DND-41 (cell line): ENCODE measurements at regions not wholly inside any gene's neighbourhood (a gene's known extent, or its start where the extent isn't known, plus 50 kb on each side); places are given as distances from the start of the nearest gene placed in this dataset.

ENCODE experiments used
- CTCF ChIP-seq: IDR thresholded peaks from 2 replicates; pipeline ENCODE4 v1.5.1; 2012; ENCODE audit warnings: borderline replicate concordance, low read length, moderate library complexity, mild to moderate bottlenecking; ENCODE audit not compliant: poor library complexity, severe bottlenecking; ENCODE audit errors: extremely low read depth
- EZH2 ChIP-seq: IDR thresholded peaks from 3 replicates; pipeline ENCODE4 v1.6.1; 2012; ENCODE audit warnings: borderline replicate concordance, low read depth, mild to moderate bottlenecking, moderate library complexity, low read length, inconsistent platforms; ENCODE audit not compliant: severe bottlenecking

DNA sequence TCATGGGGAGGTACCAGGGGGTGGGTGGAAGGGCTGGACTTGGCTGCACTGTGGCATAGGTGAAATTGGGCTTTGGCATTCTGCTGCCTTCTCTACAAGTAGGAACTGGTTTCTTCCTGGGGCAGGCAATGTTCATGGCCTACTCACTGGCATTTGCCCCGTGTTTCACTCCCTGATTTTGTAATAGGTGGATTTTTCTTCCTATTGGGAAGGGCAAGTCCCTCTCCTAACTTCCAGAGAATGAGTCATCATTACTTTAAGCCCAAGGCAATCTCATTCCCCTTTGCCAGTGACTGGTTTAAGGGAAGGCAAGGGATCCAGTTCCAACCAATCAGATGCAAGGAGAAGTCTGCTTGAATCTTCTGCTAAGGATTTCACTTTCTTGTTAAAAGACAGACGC, 67.9 kb upstream of the ANKRD55 start:
- TF ChIP-seq CTCF (no peak), EZH2 (no peak)
